HG02623 (cell line): ENCODE measurements at regions not wholly inside any gene's neighbourhood (a gene's known extent, or its start where the extent isn't known, plus 50 kb on each side); places are given as distances from the start of the nearest gene placed in this dataset.
"Not testable (repeated sequence)": the region's sequence is repeated elsewhere in the genome, so short reads cannot be mapped to it uniquely, and the experiment has no call there.

Experiments used
- ATAC-seq: cut with Tn5 transposase; IDR thresholded peaks from one replicate; pipeline ENCODE4 v1.9.1; 2021; ENCODE audit warnings: moderate library complexity; ENCODE audit not compliant: unreplicated experiment

DNA sequence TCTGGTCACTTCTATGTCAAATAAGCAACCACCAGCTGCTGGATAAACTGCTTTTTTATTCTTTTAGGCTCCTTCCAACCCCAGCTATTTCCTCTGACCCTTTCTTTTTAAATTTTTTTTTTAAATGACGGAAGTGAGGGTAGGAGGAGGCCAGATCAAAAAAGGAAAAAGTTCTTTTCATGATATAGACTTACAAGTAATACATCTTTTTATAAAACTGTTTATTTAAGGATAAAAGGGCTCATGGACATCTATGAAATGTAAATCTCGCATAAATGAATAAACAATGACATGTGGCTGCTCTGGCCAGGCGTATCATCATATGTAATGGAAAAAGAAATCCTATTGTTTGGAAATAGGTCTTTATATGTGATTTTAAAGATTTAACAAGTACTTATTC is 169.0 kb upstream of the ATP2B1 start:
- no peak for ATAC-seq

DNA sequence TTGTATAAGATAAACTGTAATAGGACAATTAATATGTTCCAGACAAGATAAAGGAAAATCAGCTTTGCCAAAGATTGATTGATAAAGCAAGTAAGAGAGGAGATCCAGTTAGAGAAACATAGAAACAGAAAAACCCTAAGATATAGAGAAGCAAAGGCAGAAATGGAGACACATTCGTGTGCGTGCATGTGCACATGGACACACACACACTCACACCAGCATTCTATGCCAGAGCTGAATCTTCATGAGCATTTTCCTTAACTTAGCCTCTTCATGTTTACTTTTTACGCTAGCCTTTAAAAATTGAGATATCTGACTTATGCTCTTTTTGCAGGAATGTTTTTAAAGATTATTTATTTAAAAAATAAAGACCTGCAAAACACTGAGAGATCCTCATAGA is 168.5 kb upstream of the ATP2B1 start:
- ATAC-seq, result no peak

DNA sequence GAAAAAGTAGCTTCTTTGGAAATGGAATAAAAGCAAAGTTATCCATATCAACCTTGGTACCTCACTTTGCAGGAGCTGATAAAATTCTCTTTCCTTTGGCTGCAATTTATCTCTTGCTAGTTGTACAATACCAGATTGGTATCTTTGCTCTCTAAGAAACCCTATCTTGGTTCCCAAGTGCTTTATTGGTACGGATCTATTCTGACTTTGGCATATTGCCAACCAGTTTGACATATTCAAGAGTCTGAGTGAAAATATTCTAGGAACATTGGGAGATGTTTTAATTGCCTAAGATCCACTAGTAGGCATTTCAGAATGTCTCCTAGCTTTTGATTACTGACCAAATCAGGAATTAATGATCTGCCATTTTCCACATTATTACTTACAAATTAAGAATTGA is 167.2 kb upstream of the ATP2B1 start:
- ATAC-seq, result no peak

DNA sequence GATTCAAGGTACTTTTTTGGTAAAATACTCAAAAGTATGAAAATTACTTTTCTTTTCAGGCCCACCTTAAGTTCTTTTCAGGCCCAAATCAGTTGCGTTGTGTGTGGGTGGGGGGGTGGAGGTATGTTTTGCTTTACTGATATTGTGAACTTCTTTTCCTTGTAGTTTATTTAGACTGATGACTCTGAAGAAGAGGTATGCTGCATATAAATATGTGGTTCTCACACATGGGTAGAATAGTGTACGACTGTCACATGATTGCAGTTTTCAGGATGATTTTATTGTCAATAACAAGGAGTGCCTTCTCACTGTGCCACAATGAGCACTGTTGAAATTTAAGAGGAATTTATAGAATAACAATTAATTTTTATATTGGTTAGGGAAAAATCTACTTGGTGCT is 166.6 kb upstream of the ATP2B1 start:
- no peak for ATAC-seq

DNA sequence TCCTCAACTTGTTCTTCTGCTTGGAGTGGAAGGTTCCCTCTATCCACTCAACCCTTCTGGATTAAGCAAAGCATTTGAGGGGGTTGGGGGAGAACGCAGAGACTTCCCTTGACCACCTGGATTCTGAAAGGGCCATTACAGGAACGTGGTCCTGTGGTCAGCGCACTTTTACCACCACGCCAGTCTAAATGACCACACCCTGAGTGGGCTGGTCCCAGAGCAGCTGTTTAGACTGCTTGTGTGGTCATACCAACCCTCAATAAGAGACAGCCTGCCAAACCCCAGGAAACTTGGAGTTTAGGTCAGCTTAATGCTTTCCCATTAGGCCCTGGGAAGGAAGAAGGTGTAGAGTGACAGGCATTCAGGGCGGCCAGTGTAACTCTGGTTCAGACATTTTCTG is 165.5 kb upstream of the ATP2B1 start:
- ATAC-seq, result no peak

DNA sequence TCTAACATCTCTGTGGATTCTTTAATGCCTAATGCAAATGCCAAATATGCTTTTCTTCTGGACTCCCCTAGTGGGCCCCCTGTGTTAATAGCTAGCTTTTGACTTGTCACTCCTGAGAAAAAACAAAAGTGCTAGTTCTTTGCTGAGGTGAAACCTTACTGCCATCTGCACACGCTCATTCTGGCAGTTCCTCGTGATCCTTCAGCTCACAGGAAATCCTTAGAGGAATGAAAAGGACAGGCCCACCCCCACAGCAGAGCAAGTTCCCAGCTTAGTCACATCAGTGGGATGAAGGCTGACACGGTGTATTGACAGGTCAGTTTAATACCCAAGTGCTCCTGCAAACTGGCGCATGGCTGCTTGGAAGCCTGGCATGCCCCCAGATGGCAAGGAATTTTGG is 165.1 kb upstream of the ATP2B1 start:
- ATAC-seq, result no peak

DNA sequence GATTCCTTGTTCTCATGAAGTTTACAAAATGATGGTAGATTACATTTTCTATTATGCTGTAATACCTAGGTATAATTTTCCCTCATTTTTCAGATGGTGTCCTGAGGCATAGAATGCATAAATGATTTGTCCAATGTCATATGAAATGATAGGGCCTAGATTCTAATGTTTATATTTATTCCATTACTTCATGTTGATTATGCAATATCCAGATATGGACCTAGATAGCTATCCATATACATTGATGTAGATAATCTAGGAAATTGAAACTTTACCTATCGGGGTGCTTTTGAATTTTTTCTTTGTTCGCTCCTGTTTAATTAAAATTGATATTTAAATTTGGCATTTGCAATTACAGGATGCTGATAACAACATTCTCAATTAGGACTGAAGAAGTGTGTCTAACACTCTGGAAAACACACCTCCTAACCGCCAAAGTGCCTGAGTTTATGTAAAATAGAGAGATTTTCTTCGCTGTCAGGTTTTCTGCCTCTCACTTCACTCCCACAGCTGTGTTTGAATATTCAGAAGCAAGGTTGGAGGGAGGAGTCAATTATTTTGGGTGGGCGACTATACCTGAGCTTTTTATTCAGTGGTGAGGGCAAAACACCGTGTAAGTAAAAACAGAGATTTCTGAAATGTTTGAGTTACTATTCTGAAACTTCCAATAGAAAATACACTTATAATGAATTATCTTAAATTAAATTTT is 164.4 kb upstream of the ATP2B1 start:
- no peak for ATAC-seq

DNA sequence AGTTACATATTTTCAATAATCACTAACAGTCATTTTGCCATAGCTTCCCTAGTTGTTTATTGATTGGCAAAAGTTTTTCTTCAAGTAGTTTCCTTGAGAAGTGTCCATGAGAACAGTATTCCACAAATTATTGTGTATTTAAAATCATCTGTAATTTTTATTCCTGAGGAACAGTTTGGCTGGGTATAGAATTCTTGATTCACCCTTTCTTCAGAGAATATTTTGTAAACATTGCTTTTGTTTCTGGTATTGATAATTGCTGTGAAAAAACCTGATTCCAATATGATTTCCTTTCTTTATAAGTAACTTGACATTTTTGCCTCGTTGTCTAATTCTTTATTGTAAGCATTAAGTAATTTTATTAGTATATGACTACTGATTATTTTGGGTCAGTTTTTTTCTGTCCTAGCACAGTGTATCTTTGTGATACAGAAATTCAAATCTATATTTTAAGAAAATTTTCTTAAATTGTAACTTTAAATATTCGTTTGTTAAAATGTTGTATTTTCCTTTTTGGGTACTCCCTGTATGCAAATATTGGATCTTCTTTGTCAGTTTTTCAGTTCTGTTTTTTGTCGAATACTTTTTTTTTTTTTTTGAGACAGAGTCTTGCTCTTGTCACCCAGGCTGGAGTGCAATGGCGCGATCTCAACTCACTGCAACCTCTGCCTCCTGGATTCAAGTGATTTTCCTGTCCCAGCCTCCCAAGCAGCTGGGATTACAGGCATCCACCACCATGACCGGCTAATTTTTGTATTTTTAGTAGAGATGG is 162.0 kb upstream of the ATP2B1 start:
- no peak for ATAC-seq

DNA sequence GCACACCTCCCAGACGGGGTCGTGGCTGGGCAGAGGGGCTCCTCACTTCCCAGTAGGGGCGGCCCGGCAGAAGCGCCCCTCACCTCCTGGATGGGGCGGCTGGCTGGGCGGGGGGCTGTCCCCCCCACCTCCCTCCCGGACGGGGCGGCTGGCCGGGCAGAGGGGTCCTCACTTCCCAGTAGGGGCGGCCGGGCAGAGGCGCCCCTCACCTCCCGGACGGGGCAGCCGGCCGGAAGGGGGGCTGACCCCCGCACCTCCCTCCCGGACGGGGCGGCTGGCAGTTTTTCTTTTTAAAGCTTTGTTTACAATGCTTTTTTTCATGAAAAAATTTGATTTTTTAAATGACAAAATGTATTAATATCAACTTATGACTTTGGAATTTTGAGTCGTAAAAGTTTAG is 159.0 kb upstream of the ATP2B1 start:
- not testable (repeated sequence) for ATAC-seq

DNA sequence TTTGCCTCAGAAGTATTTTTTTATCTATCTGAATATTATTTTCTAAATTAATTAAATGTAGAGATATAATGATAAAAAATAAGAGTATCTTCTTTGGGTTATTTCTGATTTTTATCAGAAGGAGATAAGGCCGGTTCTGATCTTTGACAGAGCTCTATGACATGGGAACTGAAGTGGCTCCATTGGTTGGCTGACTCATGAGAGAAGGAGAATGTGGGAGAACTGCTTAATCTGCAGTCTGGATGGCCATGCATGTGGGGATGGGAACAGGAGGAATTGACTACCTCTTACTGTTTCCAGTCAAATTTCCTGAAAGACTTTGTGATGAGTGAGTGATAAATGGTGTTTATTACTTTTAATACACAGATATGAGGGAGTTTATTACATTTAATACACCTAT is 155.8 kb upstream of the ATP2B1 start:
- ATAC-seq, result no peak

DNA sequence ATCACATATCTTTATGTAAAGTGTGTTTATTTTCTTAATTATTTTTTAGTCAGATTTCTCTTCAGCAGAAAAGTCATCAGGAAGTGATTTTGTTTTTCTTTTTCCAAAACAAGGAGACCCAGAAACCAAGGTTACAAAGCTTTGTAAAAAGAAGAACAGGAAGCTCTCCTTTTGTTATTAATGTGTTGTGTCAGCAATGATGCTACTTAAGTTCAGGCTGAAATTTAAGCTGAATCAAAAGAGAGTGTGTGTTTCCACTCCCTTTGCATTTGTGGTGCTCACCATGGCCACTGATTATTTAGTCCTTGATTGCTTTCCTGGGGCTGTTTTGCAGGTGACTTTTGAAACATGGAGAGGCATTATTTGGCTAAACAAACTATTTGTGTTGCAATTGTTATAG is 155.3 kb upstream of the ATP2B1 start:
- ATAC-seq, result no peak

DNA sequence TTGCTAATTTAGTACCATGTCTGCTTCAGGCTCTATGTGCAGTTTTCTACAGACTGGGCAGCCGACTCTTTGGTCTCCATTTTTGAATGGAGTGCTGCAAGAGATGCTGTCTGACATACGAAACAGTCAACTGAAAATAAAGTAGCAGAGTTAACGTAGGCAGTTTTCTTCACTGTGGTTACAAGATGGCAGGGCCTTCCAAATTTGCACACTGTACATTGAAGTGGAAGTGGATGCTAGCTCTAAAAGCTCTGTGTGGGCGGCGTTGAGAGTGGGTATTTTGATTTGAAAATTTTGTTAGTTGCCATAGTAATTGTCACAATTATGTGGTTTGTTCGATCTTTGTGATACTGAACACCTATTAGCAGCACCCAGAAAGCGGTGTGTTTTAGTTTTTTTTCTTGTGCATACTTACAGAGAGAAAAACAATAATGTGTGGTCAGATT is 154.9 kb upstream of the ATP2B1 start:
- peak; percentile 62 for ATAC-seq

DNA sequence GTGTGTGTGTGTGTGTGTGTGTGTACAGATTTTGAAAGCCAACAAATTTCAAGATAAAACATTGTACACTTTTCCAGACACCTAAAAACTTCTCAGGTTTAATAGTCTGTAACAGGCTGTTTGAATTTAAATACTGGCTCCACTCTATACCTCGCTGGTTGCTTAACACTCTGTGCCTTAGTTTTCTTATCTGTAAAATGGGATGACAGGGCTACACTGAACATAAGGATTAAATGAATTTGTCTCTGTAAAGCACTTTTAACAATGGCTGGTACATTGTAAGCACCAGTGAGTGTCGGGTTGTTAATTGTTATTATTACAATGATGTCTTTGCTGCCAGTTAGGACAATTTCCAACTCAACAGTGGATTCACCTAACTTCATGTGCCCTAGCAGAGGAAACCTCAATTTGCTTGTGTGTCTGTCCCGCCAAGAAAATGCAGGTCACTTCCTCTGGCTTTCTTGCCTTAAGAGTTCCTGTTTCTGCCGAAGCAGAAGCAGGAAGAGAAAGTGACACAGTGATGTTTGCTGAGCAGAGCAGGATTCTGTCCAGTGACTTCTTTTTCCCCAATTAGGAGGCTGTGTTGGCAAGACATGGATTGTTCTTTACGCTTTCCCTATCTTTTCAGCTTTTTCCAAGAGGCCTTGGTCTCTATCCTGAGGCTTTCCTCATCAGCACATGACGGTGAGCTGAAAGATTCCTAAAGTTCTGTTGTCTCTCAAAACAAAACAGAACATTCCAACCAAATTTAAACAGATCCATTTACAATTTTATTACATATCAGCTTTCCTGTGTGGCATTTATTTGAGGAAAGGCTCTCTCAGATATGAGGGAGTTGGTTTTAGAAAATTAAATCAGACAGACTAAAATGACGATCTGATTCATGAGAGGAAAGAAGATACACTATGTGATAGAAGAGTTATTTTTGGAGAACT is 154.1 kb upstream of the ATP2B1 start:
- ATAC-seq, result peak; percentile 59

DNA sequence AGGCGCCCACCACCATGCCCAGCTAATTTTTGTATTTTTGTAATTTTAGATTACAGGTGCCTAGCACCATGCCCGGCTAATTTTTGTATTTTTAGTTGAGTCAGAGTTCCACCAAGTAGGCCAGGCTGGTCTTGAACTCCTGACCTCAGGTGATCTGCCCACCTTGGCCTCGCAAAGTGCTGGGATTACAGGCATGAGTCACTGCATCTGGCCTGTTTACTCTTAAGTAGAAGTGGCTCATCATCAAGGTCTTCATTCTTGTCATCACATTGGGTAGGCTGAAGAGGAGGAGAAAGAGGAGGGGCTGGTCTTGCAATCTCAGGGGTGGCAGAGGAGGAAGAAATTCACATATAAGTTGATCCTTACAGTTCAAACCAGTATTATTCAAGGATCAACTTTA is 152.4 kb upstream of the ATP2B1 start:
- ATAC-seq, result no peak

DNA sequence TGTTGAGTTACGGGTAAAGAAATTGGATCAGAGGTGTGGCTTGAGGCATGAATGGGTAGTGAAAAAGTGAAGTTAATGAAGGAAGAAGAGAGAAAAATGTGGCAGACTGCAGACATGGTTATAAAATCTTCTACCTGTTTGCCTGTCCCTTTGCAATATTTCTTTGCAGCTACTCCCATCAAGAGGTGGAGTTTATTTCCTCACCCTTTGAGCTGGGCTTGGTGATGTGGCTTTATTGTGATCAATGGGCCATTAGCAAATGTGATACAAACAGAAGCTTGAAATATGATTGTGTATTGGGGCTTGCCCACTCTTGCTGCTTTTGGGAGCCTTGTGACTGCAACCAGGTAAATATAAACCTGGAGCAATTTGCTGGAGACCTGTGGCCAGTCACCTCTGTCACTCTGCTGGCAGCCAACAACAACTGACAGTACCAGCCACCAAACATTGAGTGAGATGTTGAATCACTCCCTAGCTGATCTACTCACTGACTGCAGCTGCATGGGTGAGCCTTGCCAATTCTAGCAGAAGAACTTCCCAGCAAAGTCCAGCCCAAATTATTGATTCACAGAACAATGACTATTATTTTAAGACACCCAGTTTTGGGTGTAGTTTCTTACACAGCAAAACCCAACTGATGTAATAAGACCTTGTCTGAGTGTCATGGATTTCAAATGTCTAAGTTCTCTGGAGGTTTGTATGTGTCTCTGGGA is 151.0 kb upstream of the ATP2B1 start:
- ATAC-seq, result no peak

DNA sequence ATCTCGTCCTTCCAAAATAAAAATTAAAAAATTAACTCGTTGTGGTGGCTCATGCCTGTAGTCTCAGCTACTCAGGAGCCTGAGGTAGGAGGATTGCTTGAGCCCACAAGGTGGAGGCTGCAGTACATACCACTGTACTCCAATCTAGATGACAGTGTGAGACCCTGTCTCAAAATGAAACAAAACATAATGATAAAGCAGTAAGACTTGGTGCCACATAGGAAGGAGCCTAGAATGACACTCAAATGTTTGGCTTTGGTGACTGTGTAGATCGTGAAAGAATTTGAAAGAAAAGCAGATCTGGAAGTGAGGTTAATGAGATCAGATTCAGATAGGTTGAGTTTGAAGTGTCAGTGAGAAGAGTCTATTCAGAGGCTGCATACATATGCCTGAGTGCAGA is 150.1 kb upstream of the ATP2B1 start:
- ATAC-seq, result no peak

DNA sequence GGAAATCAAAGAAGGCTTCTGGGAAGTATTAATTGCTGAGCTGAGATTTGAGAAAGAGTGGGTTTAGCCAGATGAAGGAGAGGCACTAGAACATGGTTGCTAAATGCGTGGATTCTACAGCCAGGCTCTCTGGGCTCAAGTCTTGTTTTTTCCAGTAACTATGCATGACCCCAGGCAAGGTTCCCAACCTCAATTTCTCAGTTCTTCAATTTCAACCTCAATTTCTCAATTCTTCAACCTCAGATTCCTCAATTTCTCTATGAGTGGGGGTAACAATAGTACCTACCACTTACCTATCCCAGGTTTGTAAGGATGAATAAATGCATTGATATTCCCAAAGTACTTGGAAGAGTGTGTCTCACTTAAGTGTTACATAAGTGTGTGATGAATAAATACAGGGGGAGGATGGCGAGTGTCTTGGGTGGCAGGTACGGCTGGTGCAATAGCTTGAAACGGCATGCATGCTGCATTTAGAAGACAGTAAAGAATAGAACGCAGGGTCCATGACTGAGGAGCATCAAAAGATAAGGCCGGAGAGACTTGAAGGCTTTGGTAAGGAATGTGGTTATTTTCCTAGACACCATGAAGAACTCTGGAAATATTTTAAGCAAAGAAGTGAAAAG is 149.1 kb upstream of the ATP2B1 start:
- no peak for ATAC-seq

DNA sequence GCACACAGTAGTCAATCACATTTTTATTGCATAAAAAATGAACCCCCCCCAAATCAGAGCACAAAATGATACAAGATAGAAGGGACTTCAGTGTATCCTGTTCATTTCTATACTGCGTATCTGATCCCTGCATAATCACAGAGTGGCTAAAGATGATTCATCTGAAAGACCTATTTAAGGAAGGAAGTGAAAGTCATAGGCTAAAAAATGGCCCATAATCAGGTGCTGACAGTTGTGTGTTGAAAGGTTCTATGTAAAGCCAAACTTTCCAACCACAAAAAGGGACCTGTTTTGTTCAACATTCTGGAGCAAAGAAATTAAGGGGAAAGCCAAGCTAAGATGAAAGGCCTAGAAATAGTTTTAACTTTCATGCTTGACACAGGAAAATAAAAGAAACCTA is 147.8 kb upstream of the ATP2B1 start:
- peak; percentile 84 for ATAC-seq

DNA sequence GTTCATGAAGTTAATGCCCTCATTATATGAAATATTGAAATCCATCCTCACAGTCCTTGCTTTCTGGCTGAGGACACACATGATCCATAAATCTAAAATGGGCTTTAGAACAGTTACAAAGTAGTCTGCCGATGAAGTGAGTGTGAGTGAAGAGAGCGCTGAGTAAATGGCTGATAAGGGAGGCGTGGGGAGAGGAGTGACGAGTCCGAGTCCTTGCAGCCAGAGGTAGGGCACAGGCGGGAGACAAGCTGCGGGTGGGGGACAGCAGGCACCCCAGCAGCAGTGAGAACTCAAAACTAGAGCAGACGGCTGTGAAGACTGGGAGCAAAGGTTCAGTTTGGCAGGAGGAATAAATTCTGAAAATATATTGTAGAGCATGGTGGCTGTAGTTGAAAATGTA is 140.1 kb upstream of the ATP2B1 start:
- ATAC-seq, result no peak

DNA sequence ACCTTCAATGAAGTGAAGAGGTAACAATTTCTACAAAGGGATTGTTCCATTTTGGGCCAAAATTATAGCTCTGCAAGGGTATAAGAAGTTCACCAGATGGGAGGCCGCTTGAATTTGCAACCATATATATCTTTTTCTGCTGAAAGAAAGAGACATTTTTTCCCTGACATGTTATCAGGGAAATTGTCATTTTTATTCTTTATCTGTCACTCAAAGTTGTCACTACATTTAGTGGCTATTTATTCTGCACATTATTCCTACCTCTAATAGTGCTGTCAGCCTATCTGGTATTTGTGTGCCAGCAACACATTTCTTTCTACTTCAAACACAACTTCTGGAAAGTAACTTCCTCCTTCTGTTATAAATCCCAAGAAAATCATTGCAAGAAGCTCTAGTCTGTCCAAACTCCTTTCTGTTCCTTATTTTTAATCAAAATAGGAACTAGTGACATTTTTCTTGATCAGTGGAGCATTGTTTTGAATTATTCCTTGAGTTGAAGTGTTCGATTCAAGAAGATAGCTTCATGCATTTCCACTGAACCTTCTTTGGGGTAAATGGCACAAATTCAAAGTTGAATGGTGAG is 137.9 kb upstream of the ATP2B1 start:
- ATAC-seq, result no peak
